ENCODE measurements at regions not wholly inside any gene's neighbourhood (a gene's known extent, or its start where the extent isn't known, plus 50 kb on each side); places are given as distances from the start of the nearest gene placed in this dataset.

- intact Hi-C loops (cut with micrococcal nuclease), result no loop called here
- ChIA-PET POLR2A (no interaction called here), CTCF (interaction anchor here (1.6 kb wide), 1 partner anchor 11 kb away, joined by 4 read pairs; no protein-coding TSS in a partner anchor)
- BruUV-seq (replicated peaks), result no TSS peak
- H3K27me3 ChIP-seq (ENCODE audit: control insufficient read depth in 2 of 2, insufficient read depth in 2 of 2, low read length in 2 of 2), result no peaks in the 10 kb centered on the region
- H3K4me3 ChIP-seq (replicated peaks in 1 of 3; ENCODE audit: insufficient read depth in 1 of 3, low read depth in 1 of 3, low read length in 3 of 3), result no peak overlapping the region
- FAIRE-seq, result no peak
- H3K9ac ChIP-seq (replicated peaks; ENCODE audit: extremely low read depth, insufficient read depth, low read length), result no peak overlapping the region
- no peak for DNase-seq (ENCODE audit: low read depth, low spot score)
- H3K4me2 ChIP-seq (ENCODE audit: insufficient read depth, low read length), result no peak overlapping the region
- H4K20me1 ChIP-seq (replicated peaks; ENCODE audit: control insufficient read depth, extremely low read depth, insufficient read depth, low read length), result no peaks in the 10 kb centered on the region
- TF ChIP-seq MAX (IDR thresholded peaks at IDR 0.05; ENCODE audit: insufficient read depth, insufficient read length), result no peak
- no peaks in the 10 kb centered on the region for H3K79me2 ChIP-seq (ENCODE audit: control insufficient read depth, insufficient read depth, low read length)
- no peaks in the 10 kb centered on the region for H3K36me3 ChIP-seq (ENCODE audit: control insufficient read depth in 2 of 2, extremely low read depth in 1 of 2, insufficient read depth in 2 of 2, low read length in 2 of 2)
- H3K4me1 ChIP-seq (ENCODE audit: control insufficient read depth, extremely low read depth, insufficient read depth, low read length), result no peaks in the 10 kb centered on the region
- no peak overlapping the region for H3K27ac ChIP-seq (ENCODE audit: insufficient read depth, low read depth, low read length)
- H2AFZ ChIP-seq (ENCODE audit: low read depth, low read length), result no peak overlapping the region
- H3K9me3 ChIP-seq (replicated peaks; ENCODE audit: control insufficient read depth, insufficient read depth, low read length), result no peaks in the 10 kb centered on the region
- H3K9me1 ChIP-seq (replicated peaks; ENCODE audit: control insufficient read depth, extremely low read depth, insufficient read depth, low read length), result no peaks in the 10 kb centered on the region
- dilution Hi-C loops (cut with MboI; ENCODE audit: extremely low pct_ligation_motif_present, low sequenced_read_pairs), result no loop called here
These were observed 100.9 kb upstream of the PKP2 start for GRCh38 chr12:32997471-32997870.

GRCh38 chr12:32995623-32996022 is 99.0 kb upstream of the PKP2 start:
- H3K9me3 ChIP-seq (replicated peaks; ENCODE audit: control insufficient read depth, insufficient read depth, low read length), result no peaks in the 10 kb centered on the region
- H3K27me3 ChIP-seq (ENCODE audit: control insufficient read depth in 2 of 2, insufficient read depth in 2 of 2, low read length in 2 of 2), result no peaks in the 10 kb centered on the region
- H3K4me1 ChIP-seq (ENCODE audit: control insufficient read depth, extremely low read depth, insufficient read depth, low read length), result no peaks in the 10 kb centered on the region
- H2AFZ ChIP-seq (ENCODE audit: low read depth, low read length), result no peak overlapping the region
- BruUV-seq (replicated peaks), result no TSS peak
- FAIRE-seq, result no peak
- H3K4me3 ChIP-seq (replicated peaks in 1 of 3; ENCODE audit: insufficient read depth in 1 of 3, low read depth in 1 of 3, low read length in 3 of 3), result no peak overlapping the region
- H3K9ac ChIP-seq (replicated peaks; ENCODE audit: extremely low read depth, insufficient read depth, low read length), result no peak overlapping the region
- TF ChIP-seq GATA2 (IDR thresholded peaks at IDR 0.05; ENCODE audit: insufficient read depth, insufficient read length, low read depth, low read length), result no peak
- TF ChIP-seq POLR2A (IDR thresholded peaks at IDR 0.05; ENCODE audit: low read depth, low read length), result no peak
- no peak for TF ChIP-seq CTCF (IDR thresholded peaks at IDR 0.05; ENCODE audit: extremely low read depth in 1 of 2, insufficient read depth in 1 of 2, low read depth in 1 of 2, low read length in 2 of 2)
- no peak for TF ChIP-seq JUN (IDR thresholded peaks at IDR 0.05; ENCODE audit: borderline replicate concordance, insufficient read depth, insufficient read length, low read depth)
- TF ChIP-seq MYC (IDR thresholded peaks at IDR 0.05; ENCODE audit: low read depth, low read length), result no peak
- TF ChIP-seq MAX (IDR thresholded peaks at IDR 0.05; ENCODE audit: insufficient read depth, insufficient read length), result no peak
- TF ChIP-seq FOS (IDR thresholded peaks at IDR 0.05; ENCODE audit: borderline replicate concordance, insufficient read depth, low read length), result no peak
- no peak for TF ChIP-seq EZH2 (IDR thresholded peaks at IDR 0.05; ENCODE audit: borderline replicate concordance, low read depth, low read length, severe bottlenecking)
- TF ChIP-seq POLR2AphosphoS5 (IDR thresholded peaks at IDR 0.05; ENCODE audit: insufficient read depth, low read depth, low read length), result no peak
- no peak overlapping the region for H3K27ac ChIP-seq (ENCODE audit: insufficient read depth, low read depth, low read length)
- H3K9me1 ChIP-seq (replicated peaks; ENCODE audit: control insufficient read depth, extremely low read depth, insufficient read depth, low read length), result no peaks in the 10 kb centered on the region
- H3K4me2 ChIP-seq (ENCODE audit: insufficient read depth, low read length), result no peak overlapping the region
- DNase-seq (ENCODE audit: low read depth, low spot score), result no peak
- intact Hi-C loops (cut with micrococcal nuclease) (no loop called here), dilution Hi-C loops (cut with MboI; ENCODE audit: extremely low pct_ligation_motif_present, low sequenced_read_pairs) (no loop called here)
- no peaks in the 10 kb centered on the region for H3K36me3 ChIP-seq (ENCODE audit: control insufficient read depth in 2 of 2, extremely low read depth in 1 of 2, insufficient read depth in 2 of 2, low read length in 2 of 2)
- POLR2A ChIA-PET, result no interaction called here
- CTCF ChIA-PET, result no interaction called here
- no peaks in the 10 kb centered on the region for H4K20me1 ChIP-seq (replicated peaks; ENCODE audit: control insufficient read depth, extremely low read depth, insufficient read depth, low read length)
- no peaks in the 10 kb centered on the region for H3K79me2 ChIP-seq (ENCODE audit: control insufficient read depth, insufficient read depth, low read length)
